Trophoblast cell (in vitro differentiated cells and primary cell): ENCODE measurements at regions not wholly inside any gene's neighbourhood (a gene's known extent, or its start where the extent isn't known, plus 50 kb on each side); places are given as distances from the start of the nearest gene placed in this dataset.

Source experiments
- DNase-seq, 2 donors: peaks; one replicate each; pipeline ENCODE4 v3.0.0-alpha.2; 2016
- H2AFZ ChIP-seq: 2 replicates; pipeline ENCODE4 v1.6.1; 2013; ENCODE audit warnings: low read length, moderate library complexity, mild to moderate bottlenecking; ENCODE audit not compliant: insufficient read depth, poor library complexity
- H2AK5ac ChIP-seq: 2 replicates; pipeline ENCODE4 v1.6.1; 2013; ENCODE audit warnings: mild to moderate bottlenecking, low read length
- H2BK120ac ChIP-seq: 2 replicates; pipeline ENCODE4 v1.6.1; 2013; ENCODE audit warnings: low read length, mild to moderate bottlenecking, moderate library complexity; ENCODE audit not compliant: insufficient read depth, poor library complexity
- H2BK12ac ChIP-seq: 2 replicates; pipeline ENCODE4 v1.6.1; 2013; ENCODE audit warnings: mild to moderate bottlenecking, low read length, moderate library complexity
- H2BK5ac ChIP-seq: 2 replicates; pipeline ENCODE4 v1.6.1; 2013; ENCODE audit warnings: low read length, low read depth, moderate library complexity, mild to moderate bottlenecking; ENCODE audit not compliant: poor library complexity
- H3K14ac ChIP-seq: 2 replicates; pipeline ENCODE4 v1.6.1; 2013; ENCODE audit warnings: mild to moderate bottlenecking, low read length
- H3K18ac ChIP-seq: 2 replicates; pipeline ENCODE4 v1.6.1; 2013; ENCODE audit warnings: mild to moderate bottlenecking, low read length
- H3K23ac ChIP-seq: 2 replicates; pipeline ENCODE4 v1.6.1; 2013; ENCODE audit warnings: low read length
- H3K27ac ChIP-seq: 2 replicates; pipeline ENCODE4 v1.5.1; 2013; ENCODE audit warnings: low read depth, mild to moderate bottlenecking, inconsistent platforms, low read length, moderate library complexity
- H3K27me3 ChIP-seq: 2 replicates; pipeline ENCODE4 v1.6.1; 2013; ENCODE audit warnings: inconsistent platforms, mild to moderate bottlenecking, low read length, moderate library complexity; ENCODE audit not compliant: insufficient read depth
- H3K36me3 ChIP-seq, 2 experiments: 1 replicate in 1 of 2; 2 replicates in 1 of 2; pipeline ENCODE4 v1.6.1; 2013; ENCODE audit warnings: low read length in 2 of 2, mild to moderate bottlenecking in 2 of 2, moderate library complexity in 1 of 2; ENCODE audit not compliant: insufficient read depth in 2 of 2, control insufficient read depth in 1 of 2
- H3K4ac ChIP-seq: 2 replicates; pipeline ENCODE4 v1.6.1; 2013; ENCODE audit warnings: low read depth, mild to moderate bottlenecking, low read length, moderate library complexity
- H3K4me1 ChIP-seq, 2 experiments: 1 replicate in 1 of 2; 2 replicates in 1 of 2; pipeline ENCODE4 v1.6.1; 2013; ENCODE audit warnings: low read length in 2 of 2, mild to moderate bottlenecking in 2 of 2, moderate library complexity in 1 of 2; ENCODE audit not compliant: insufficient read depth in 2 of 2, control insufficient read depth in 1 of 2
- H3K4me2 ChIP-seq: 2 replicates; pipeline ENCODE4 v1.6.1; 2013; ENCODE audit warnings: inconsistent platforms, mild to moderate bottlenecking, low read length, moderate library complexity
- H3K4me3 ChIP-seq: 2 replicates; pipeline ENCODE4 v1.5.1; 2013; ENCODE audit warnings: mild to moderate bottlenecking, low read depth, low read length, inconsistent platforms
- H3K79me1 ChIP-seq: one replicate; pipeline ENCODE4 v1.6.1; 2013; ENCODE audit warnings: low read length
- H3K79me2 ChIP-seq: 2 replicates; pipeline ENCODE4 v1.6.1; 2013; ENCODE audit warnings: low read length, mild to moderate bottlenecking; ENCODE audit not compliant: control insufficient read depth, insufficient read depth, poor library complexity
- H3K9ac ChIP-seq: 2 replicates; pipeline ENCODE4 v1.6.1; 2013; ENCODE audit warnings: mild to moderate bottlenecking, low read length
- H3K9me3 ChIP-seq: 2 replicates; pipeline ENCODE4 v1.6.1; 2013; ENCODE audit warnings: low read depth, mild to moderate bottlenecking, control low read depth, inconsistent platforms, low read length; ENCODE audit not compliant: insufficient read depth
- H4K12ac ChIP-seq: 2 replicates; pipeline ENCODE4 v1.6.1; 2013; ENCODE audit warnings: low read depth, mild to moderate bottlenecking, low read length, moderate library complexity
- H4K8ac ChIP-seq: 2 replicates; pipeline ENCODE4 v1.6.1; 2013; ENCODE audit warnings: low read depth, mild to moderate bottlenecking, low read length, moderate library complexity
- H4K91ac ChIP-seq: one replicate; pipeline ENCODE4 v1.6.1; 2013; ENCODE audit warnings: low read depth, mild to moderate bottlenecking, low read length, moderate library complexity
- WGBS: extraction: QIAGEN DNeasy Blood & Tissue Kit; methylation state at CpG from one replicate; pipeline ENCODE4 v1.1.7; 2013; ENCODE audit warnings: missing lambda C conversion rate; ENCODE audit not compliant: insufficient read length, insufficient coverage; ENCODE audit errors: extremely low coverage; 5-methylcytosine and 5-hydroxymethylcytosine counted together

- Histone ChIP-seq H2AK5ac (no peak overlapping the region), H3K23ac (no peak overlapping the region), H2AFZ (no peak overlapping the region), H2BK12ac (no peak overlapping the region), H3K14ac (no peak overlapping the region), H3K4me1 (no peaks in the 10 kb centered on the region), H3K36me3 (no peaks in the 10 kb centered on the region), H3K18ac (no peak overlapping the region), H3K79me1 (no peaks in the 10 kb centered on the region), H4K8ac (no peak overlapping the region), H3K4me3 (no peak overlapping the region), H2BK5ac (no peak overlapping the region), H3K4me2 (no peak overlapping the region), H3K79me2 (no peaks in the 10 kb centered on the region), H3K27ac (no peak overlapping the region), H2BK120ac (no peak overlapping the region), H3K27me3 (no peaks in the 10 kb centered on the region), H3K9me3 (peaks cover 3% of the 10 kb centered on the region), H3K9ac (no peak overlapping the region), H3K4ac (no peak overlapping the region), H4K12ac (no peak overlapping the region), H4K91ac (no peak overlapping the region)
- WGBS, result no CpG with 5 or more reads among the region's 4 CpGs
- DNase-seq, result no peak
Observed at GRCh38 chr13:81318231-81319019, 977.5 kb upstream of the SPRY2 start.

- Histone ChIP-seq H2BK5ac (no peak overlapping the region), H3K23ac (no peak overlapping the region), H3K9me3 (peaks cover under 1% of the 10 kb centered on the region), H4K91ac (no peak overlapping the region), H3K4ac (no peak overlapping the region), H3K4me1 (no peaks in the 10 kb centered on the region), H2BK12ac (no peak overlapping the region), H3K4me3 (no peak overlapping the region), H3K18ac (no peak overlapping the region), H4K8ac (no peak overlapping the region), H2BK120ac (no peak overlapping the region), H3K14ac (no peak overlapping the region), H2AK5ac (no peak overlapping the region), H3K79me2 (no peaks in the 10 kb centered on the region), H3K36me3 (no peaks in the 10 kb centered on the region), H3K27me3 (no peaks in the 10 kb centered on the region), H3K27ac (no peak overlapping the region), H4K12ac (no peak overlapping the region), H3K4me2 (no peak overlapping the region), H3K79me1 (no peaks in the 10 kb centered on the region), H3K9ac (no peak overlapping the region), H2AFZ (no peak overlapping the region)
- WGBS, result no CpG with 5 or more reads among the region's 3 CpGs
- DNase-seq, result no peak
Observed at GRCh38 chr13:81314461-81314860, 973.5 kb upstream of the SPRY2 start.

GRCh38 chr13:81305928-81306327 is 965.0 kb upstream of the SPRY2 start:
- Histone ChIP-seq H3K4me2 (no peak overlapping the region), H3K79me2 (no peaks in the 10 kb centered on the region), H3K27me3 (no peaks in the 10 kb centered on the region), H3K9me3 (no peaks in the 10 kb centered on the region), H3K27ac (no peak overlapping the region), H2BK5ac (no peak overlapping the region), H2BK12ac (no peak overlapping the region), H2AK5ac (no peak overlapping the region), H3K14ac (no peak overlapping the region), H4K12ac (no peak overlapping the region), H4K8ac (no peak overlapping the region), H3K36me3 (no peaks in the 10 kb centered on the region), H3K79me1 (no peaks in the 10 kb centered on the region), H3K4ac (no peak overlapping the region), H2BK120ac (no peak overlapping the region), H2AFZ (no peak overlapping the region), H3K23ac (no peak overlapping the region), H3K4me3 (no peak overlapping the region), H4K91ac (no peak overlapping the region), H3K18ac (no peak overlapping the region), H3K4me1 (no peaks in the 10 kb centered on the region), H3K9ac (no peak overlapping the region)
- DNase-seq, result no peak

GRCh38 chr13:81304121-81304659 is 963.3 kb upstream of the SPRY2 start:
- Histone ChIP-seq H2BK120ac (no peak overlapping the region), H2BK5ac (no peak overlapping the region), H3K79me2 (no peaks in the 10 kb centered on the region), H3K27me3 (no peaks in the 10 kb centered on the region), H2BK12ac (no peak overlapping the region), H3K9me3 (no peaks in the 10 kb centered on the region), H3K18ac (no peak overlapping the region), H2AK5ac (no peak overlapping the region), H3K23ac (no peak overlapping the region), H4K8ac (no peak overlapping the region), H3K4me2 (no peak overlapping the region), H3K36me3 (no peaks in the 10 kb centered on the region), H3K4ac (no peak overlapping the region), H3K4me3 (no peak overlapping the region), H3K14ac (no peak overlapping the region), H2AFZ (no peak overlapping the region), H3K79me1 (no peaks in the 10 kb centered on the region), H3K4me1 (no peaks in the 10 kb centered on the region), H3K27ac (no peak overlapping the region), H3K9ac (no peak overlapping the region), H4K91ac (no peak overlapping the region), H4K12ac (no peak overlapping the region)
- no CpG with 5 or more reads among the region's 6 CpGs for WGBS
- no peak for DNase-seq
